Cardiac septum (tissue), 1 donor: ENCODE measurements at regions not wholly inside any gene's neighbourhood (a gene's known extent, or its start where the extent isn't known, plus 50 kb on each side); places are given as distances from the start of the nearest gene placed in this dataset.
"Not testable (repeated sequence)": the region's sequence is repeated elsewhere in the genome, so short reads cannot be mapped to it uniquely, and the experiment has no call there.

ENCODE experiments used
- DNase-seq: peaks from one replicate; pipeline ENCODE4 v3.0.0-alpha.2; 2020; ENCODE audit warnings: low spot score
- intact Hi-C: fragments of 100-400 bp; cut with DNase I; formaldehyde crosslinking; loops from one replicate; pipeline ENCODE4 v1.14.0; 2022
- donor health status: DM: no; HTN: no; CAD: no.

GRCh38 chr19:30810726-30811125 lies 438.5 kb downstream of the ZNF536 start:
- DNase-seq, result no peak
- intact Hi-C loops, result no loop called here

GRCh38 chr19:30807278-30807677 lies 435.1 kb downstream of the ZNF536 start:
- intact Hi-C loops, result no loop called here
- no peak for DNase-seq

- intact Hi-C loops, result no loop called here
- no peak for DNase-seq
Observed at GRCh38 chr19:30806311-30806710, 434.1 kb downstream of the ZNF536 start.

GRCh38 chr19:30804751-30805150 lies 432.6 kb downstream of the ZNF536 start:
- DNase-seq, result no peak
- intact Hi-C loops, result no loop called here

GRCh38 chr19:30804333-30804732 lies 432.1 kb downstream of the ZNF536 start:
- intact Hi-C loops, DNase-seq: not testable (repeated sequence)

- no peak for DNase-seq
- intact Hi-C loops, result no loop called here
Observed at GRCh38 chr19:30802424-30803013, 430.3 kb downstream of the ZNF536 start.

GRCh38 chr19:30799865-30800755 lies 427.9 kb downstream of the ZNF536 start:
- intact Hi-C loops, result no loop called here
- peak; percentile 83 for DNase-seq

GRCh38 chr19:30795727-30796126 lies 423.5 kb downstream of the ZNF536 start:
- intact Hi-C loops, result no loop called here
- peak; percentile 17 for DNase-seq

- intact Hi-C loops, result no loop called here
- peak; percentile 49 for DNase-seq
Observed at GRCh38 chr19:30792561-30793505, 420.6 kb downstream of the ZNF536 start.

- intact Hi-C loops, result no loop called here
- DNase-seq, result peak; percentile 71
Observed at GRCh38 chr19:30791088-30791487, 418.9 kb downstream of the ZNF536 start.

- intact Hi-C loops, result no loop called here
- no peak for DNase-seq
Observed at GRCh38 chr19:30790056-30790680, 418.0 kb downstream of the ZNF536 start.

GRCh38 chr19:30788105-30788765 lies 416.1 kb downstream of the ZNF536 start:
- DNase-seq, result no peak
- intact Hi-C loops, result loop anchor here (10.0 kb wide), 1 partner anchor 1437 kb away; no protein-coding TSS in a partner anchor

- intact Hi-C loops, result loop anchor here (10.0 kb wide), 1 partner anchor 1439 kb away; no protein-coding TSS in a partner anchor
- DNase-seq, result no peak
Observed at GRCh38 chr19:30785458-30786137, 413.4 kb downstream of the ZNF536 start.

GRCh38 chr19:30784850-30785457 lies 412.8 kb downstream of the ZNF536 start:
- DNase-seq, result peak; percentile 83
- intact Hi-C loops, result loop anchor here (10.0 kb wide), 1 partner anchor 1440 kb away; no protein-coding TSS in a partner anchor

- DNase-seq, result no peak
- intact Hi-C loops, result loop anchor here (10.0 kb wide), 1 partner anchor 1441 kb away; no protein-coding TSS in a partner anchor
Observed at GRCh38 chr19:30783936-30784335, 411.8 kb downstream of the ZNF536 start.

GRCh38 chr19:30783212-30783611 lies 411.0 kb downstream of the ZNF536 start:
- intact Hi-C loops, result loop anchor here (10.0 kb wide), 1 partner anchor 1442 kb away; no protein-coding TSS in a partner anchor
- DNase-seq, result no peak

- DNase-seq, result no peak
Observed at GRCh38 chr19:30781519-30781918, 409.3 kb downstream of the ZNF536 start.

GRCh38 chr19:30781047-30781446 lies 408.9 kb downstream of the ZNF536 start:
- DNase-seq, result no peak
- intact Hi-C loops, result loop anchor here (10.0 kb wide), 1 partner anchor 1444 kb away; no protein-coding TSS in a partner anchor

More at GRCh38 chr19:30781519-30781918, 409.3 kb downstream of the ZNF536 start:
- intact Hi-C loops, result loop anchor here (10.0 kb wide), 1 partner anchor 1443 kb away; no protein-coding TSS in a partner anchor
